Activated CD8-positive, alpha-beta memory T cell treated with anti-CD3 and anti-CD28 coated beads, Interleukin-2, amount 50 U/mL, for 4 hours (primary cell): ENCODE measurements at regions not wholly inside any gene's neighbourhood (a gene's known extent, or its start where the extent isn't known, plus 50 kb on each side); places are given as distances from the start of the nearest gene placed in this dataset.

Experiments
- DNase-seq: peaks from one replicate; pipeline ENCODE4 v3.0.0-alpha.2; 2020

DNA sequence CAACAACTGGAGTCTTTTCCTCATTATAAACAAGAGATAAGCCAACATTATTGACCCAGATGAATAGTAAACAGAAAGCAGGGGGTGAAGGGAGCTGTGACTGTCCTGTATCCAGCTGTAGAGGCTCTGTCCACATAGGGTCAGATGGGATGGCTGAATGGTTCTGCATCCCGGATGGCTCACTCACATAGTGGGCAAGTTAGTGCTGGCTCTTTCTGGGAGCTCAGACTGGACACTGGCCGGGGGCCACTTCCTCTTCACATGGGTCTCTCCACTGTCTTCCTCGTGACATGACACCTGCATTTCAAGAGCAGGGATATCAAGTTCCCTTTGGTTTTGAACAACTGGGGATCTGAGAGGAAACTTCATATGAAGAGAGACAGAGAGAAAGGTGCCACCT lies 969.6 kb upstream of the TMEM132C start:
- DNase-seq: no peak

DNA sequence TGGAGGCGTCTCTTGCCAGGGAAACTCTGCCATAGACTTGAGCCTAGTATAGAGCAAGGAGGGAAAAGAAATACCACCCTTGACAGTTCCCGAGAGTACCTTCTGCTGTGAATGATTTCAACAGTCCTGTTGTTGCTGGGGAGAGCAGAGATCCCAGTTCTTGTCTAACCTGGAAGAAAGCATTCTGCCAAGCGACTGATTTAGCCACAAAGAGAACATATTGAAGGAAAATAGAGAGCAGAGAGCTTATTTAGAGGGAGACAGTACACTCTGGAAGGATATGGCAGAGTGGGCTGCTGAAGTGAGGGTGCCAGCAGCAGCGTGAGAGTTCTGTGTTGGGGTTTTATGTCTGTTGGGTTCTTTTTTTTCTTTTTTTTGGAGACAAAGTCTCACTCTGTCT lies 966.9 kb upstream of the TMEM132C start:
- no peak for DNase-seq

DNA sequence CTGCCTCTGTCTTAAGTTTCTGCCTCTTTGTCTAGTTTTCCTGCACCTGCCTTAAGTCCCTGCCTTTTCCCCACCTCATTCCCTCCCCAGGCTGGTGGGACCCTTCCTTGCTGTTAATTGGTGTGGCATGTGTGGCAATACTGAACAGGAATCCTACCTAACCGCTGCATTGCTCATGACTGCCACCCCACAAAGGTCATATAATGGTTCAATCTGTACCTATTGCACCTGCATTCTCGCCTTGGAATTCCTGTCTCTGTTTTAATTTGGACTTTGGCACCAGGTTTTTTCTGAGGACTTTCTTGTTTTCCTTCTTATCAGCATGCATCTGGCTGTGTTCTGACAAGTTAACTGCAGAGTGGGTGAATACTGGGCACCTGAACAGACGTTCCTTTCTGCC lies 966.2 kb upstream of the TMEM132C start:
- DNase-seq: no peak

DNA sequence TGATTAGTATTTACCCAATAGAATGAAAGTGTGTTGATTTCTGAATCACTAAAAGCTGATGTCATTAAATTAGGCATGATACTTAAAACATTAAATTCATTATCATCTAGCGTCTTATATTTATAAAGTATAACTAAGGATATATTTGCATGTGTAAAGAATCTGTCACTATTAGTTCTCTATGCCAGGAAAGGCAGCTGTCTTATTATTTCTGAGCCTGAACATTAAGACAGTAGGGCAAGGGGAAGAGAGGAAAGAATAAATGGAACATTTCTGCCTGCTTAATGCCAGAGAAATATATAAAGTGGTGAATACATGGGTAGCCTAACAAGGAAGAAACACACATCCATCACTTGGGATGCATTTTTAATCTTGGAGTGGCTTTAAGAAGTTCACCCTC lies 965.1 kb upstream of the TMEM132C start:
- no peak for DNase-seq

DNA sequence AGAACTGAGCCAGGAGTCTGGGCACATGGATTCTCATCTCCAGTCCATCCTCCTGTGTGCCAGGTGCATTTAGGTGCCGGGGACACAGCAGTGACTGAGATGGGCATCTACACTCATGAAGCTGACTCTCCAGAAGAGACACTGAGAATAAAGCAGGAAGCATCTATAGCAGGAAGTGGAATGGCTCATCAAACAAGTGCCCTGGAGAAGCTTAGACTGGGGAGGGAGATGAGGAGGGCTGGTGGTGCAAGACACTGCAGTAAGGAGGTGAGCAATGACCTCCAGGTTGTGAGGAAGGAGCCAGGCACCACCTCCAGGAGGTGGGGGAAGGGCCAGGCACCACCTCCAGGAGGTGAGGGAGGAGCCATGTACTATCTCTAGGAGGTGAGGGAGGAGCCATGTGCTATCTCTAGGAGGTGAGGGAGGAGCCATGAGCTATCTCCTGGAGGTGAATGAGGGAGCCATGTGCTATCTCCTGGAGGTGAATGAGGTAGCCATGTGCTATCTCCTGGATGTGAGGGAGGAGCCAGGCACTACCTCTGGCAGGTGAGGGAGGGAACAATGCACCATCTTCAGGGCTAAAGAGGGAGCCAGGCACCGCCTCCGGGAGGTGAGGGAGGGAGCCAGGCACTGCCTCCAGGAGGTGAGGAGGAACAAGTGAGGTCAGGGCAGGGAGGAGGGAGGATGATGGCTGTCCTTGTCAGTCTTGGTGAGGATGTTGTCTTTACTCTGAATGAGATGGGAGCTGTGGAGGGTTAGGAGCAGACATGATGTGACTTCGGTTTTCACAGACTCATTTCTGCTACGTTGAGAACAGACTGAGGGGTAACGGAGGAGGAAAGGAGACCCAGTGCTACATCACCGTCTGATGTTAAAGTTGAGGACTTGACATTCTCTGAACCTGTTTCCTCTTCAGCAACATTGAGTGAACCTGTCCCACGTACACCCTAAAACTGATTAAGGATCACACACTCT lies 961.9 kb upstream of the TMEM132C start:
- no peak for DNase-seq

DNA sequence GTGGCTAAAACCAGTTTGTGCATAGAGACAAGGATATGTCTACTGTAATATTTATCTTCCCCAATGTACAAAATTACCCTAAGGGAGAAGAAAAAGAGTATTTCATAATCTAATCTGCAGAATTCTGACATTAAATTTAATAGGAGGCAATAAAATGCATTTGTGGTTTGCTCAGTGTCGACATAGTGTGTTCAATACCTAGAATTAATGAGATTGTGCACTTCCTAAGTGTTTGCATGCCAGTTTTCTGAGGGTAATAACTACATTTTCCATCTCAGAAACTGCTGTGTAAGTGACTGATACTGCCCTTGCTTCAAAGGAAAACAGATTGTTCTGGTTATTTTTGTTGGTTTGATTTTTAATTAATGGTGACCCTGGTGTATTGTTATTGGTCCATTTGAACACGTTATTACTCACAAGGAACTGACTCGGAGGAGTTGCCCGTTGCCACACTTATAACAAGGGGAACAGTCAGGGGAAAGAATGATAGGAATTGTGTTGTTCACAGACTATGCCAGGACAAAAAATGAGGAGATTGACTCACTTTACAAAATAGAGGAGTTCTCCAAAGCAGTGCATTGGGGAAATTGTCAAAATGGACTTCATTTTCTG lies 960.3 kb upstream of the TMEM132C start:
- no peak for DNase-seq

DNA sequence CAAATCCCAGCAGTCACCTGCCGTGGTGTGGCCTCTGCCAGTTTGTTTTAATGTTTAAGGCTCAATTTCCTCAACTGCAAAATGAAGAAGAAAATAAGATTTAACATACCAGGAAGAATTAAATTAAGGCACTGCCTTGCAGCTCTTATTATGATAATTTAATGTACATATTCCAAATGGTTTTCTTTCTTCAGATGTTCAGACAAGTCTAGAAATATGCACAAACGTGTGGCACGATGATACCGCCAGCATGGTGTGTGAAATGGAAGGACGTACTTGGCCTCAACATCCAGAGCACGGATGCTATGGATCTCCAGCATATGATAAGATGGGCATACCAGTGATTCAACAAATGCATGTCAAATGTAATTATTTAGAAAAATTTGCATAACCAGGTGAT lies 959.4 kb upstream of the TMEM132C start:
- DNase-seq: no peak

DNA sequence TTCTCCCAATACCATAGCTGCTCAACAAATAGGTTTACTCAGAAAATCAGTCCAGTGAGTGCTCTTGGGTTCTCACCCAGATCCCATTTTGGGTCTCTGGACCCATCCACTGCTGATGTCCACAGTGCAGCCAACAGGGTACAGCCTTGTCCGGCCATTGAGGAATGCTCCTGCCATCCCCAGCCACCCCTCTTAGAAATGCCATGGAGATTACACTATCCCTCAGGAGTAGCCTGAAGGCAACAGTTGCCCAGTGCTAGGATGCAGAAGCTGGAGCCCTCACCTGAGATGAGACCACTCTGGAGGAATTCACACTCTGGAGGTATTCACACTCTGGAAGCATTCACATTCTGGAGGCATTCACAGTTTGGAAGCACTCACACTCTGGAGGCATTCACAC lies 958.8 kb upstream of the TMEM132C start:
- no peak for DNase-seq

DNA sequence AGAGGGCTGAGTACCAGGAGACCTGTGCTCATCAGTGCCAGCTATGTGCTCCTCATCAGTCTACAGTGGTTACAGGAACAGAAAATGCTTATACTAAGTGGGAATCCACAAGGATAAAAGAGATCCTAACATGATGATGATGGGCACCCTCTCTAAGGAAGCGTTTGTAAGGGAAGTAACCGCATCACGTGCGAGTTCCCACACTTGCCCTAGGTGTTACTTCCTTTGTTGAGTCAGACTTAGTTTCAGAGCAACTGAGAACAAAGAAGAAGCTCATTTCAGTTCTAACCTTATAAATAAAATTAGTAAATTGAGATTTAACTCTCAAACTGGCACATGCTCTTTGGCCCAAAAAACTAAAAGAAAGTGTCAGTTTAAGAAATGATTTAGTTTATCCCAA lies 956.4 kb upstream of the TMEM132C start:
- DNase-seq: no peak

DNA sequence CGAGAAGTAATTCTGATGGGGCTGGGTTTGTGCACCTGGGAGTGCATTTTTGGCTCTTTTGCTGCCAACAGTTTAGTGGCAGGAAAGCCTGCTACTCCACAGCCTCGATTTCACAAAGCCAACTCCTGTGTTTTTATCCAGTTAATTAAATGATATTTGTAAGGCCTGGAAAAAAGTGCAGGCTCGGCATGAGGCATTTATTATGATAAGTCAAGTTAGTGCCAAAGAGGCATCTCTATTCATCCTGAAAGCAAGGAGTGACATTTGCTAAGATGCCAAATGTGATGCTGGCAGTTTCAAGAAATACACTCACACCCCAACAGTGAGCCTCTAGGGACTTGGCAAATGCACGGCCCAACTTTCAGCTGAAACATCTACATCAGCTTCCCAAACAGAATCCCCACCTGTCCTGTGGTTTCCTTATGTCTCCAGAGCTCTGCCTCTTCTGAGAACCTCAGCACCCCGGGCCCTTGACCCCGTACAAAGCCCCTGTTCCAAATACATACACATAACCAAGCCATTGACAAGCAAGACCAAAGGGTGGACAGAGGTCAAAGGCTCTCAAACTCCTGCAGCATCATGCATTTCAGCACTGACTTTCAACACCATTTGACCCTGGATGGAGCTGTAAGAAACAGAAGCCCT lies 955.1 kb upstream of the TMEM132C start:
- no peak for DNase-seq

DNA sequence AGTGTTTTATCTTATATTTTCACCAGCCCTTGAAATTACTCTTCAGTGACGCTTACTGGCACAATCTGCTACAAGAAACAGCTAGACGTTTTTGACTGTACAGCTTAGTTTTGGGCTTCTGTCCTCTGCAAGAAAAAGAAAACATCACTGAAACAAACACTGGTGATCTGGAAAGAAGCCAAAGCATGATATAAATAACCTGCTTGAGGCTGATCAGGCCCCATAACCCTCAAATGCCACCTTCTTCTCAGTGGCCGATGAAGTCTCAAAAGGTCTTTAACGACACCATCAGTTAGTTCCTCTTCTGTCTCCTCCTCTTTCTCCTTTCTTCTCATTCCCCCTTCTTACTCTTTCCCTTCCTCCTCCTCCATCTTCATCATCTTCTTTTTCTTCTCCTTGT lies 942.3 kb upstream of the TMEM132C start:
- DNase-seq: no peak

DNA sequence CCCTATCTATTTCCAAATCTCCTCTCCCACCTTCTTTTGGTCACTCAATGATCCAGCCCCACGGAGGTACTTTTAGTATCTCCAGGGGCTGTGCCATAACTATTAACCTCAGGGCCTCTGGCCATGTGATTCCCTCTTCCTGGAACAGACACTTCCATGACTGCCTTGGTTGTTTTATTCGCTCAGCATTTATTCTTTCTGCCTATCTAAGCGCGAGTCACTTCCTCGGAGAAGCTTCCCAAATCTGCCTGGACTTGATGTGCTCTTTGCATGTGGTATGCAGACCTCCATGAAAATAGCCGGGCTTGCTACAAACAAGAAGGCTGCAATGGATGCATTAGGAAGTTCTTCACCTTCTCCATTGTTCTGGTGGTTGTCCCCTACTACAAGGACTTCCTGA lies 939.0 kb upstream of the TMEM132C start:
- DNase-seq: no peak

DNA sequence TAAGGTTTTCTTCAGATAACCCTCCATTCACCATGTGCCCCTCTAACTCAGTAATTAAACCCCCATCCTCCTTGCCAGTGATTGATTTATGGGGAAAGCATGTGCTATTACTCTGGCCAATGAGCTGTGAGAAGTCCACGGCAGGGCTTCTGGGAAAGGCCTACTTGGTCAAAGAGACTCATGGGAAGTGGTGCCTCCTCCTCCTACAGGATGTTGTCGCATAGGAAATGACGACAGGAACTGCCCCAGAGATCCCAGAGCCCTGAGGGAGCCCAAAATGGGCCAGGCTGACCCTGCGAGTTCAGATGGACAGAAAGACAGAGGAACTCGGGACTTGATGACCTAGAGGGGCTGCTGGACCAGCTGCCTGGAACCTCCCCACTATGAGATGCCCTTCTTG lies 938.1 kb upstream of the TMEM132C start:
- no peak for DNase-seq

DNA sequence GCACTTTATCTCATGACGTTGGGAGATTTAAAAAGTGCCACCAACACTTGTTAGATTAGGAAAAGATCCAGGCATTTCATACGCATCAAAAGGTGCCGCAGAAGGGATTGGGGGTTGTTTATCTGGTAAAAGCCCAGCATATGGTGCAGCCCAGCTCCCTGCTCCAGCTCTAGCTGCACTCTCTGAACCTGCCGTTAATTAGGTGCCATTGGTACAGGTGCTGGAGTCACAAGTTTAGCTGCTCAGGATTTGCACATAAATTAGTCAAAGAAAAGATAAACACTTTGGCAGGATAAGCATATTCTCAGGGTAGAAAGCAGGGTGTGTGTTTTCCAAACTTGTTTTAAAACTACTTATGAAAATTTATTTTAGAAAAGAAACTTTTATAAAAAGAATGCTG lies 932.6 kb upstream of the TMEM132C start:
- no peak for DNase-seq

DNA sequence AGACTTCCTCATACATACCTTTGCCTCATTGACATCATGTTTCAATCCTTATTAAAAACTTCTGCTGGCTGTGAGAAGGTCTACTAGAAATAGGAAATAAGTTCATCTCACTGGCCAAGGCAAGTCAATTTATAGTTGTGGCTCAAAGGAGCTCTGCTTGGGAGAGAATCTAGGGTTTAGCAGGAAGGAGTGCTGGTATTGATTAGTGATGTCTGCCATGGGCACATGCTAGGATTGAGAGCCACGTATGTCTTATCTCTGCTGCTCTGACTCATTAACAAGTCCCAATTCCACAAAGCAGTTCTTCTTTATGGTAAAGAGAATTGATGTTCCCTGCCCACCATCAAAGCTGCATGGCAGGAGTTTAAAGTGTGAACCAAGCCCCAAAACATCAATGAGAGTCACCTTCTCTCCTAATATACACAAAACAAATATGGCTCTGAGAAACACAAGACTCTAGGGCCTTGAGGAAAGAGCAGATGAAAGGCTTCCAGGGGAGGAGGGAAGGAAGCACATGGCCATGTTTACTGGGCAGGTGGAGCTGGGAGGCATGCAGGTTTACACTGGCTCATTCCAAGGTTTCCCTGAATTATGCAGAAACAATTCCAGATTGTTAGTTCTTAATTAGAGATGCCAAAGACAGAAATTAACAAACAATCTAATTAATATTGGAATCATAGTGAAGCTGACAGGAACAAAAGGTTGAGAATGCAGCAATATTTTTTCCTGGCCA lies 931.9 kb upstream of the TMEM132C start:
- DNase-seq: no peak

DNA sequence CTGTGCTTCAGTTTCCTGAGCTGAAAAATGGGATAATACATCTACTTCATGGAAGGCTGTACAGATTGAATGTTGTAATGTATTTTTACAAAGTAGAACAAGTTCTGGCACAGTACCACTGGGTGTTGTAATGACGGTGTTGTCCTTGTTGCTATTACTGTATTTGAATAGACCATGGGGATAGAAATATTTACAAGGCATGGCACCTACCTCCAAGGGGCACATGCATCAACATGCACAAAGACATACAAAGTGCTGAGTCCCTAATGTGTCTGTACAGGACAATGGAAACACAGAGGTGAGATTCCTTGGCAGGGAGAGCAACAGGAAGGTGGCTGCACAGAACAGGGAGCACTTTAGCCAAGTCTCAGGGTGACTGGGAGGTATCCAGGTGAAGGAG lies 930.6 kb upstream of the TMEM132C start:
- DNase-seq: no peak

DNA sequence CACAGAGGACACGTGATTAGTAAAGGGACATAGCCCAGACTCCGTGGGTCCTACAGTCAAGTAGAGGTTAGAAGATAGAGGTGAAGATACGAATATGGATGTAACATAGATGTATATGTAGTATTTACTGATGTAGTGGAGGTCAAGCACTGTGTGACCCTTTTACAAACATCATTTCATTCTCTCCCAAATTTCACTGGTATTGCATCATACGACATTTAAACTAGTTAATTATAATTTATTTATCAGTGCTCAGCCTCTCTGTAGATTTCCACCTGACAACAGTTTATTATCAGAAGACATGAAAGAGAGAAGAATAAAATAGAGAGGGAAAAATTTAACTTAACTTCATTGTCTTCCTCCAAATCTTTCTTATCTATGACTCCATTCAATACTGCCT lies 927.9 kb upstream of the TMEM132C start:
- no peak for DNase-seq

DNA sequence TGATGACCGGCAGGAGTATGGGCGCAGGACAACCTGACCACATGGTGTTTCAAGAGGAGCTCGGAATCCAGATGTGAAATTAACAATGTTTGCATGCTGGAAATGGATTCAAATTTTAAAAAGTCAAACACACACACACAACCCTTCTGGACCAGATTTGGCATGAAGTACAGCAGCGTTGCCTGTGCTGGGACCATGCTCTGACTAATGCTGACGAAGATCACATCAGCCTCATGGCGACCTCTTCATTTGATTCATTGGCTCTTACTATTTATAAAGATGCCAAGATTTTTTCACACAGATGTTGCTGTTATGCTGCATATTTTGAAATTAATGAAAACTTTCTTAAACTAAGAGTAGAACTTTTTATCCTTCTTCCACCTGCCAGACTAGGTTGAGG lies 926.6 kb upstream of the TMEM132C start:
- DNase-seq: no peak

DNA sequence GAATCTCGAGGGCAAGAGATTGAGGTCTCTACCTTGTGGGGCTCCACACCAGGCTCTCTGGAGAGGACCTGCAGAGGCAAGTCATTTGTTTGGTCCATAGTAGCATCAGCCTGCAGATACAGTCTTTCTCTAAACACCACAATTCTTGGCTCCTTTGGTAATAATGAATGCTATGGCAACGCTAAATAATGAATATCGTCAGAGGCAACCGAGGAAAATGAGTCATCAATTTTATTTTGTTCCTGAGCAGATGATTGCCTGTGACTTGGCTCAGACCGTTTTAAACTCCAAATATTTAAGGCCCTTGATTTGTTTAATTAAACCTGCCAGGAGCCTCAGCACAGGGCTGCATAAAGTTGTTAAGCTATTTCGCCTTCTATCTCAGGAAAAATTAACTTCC lies 924.1 kb upstream of the TMEM132C start:
- no peak for DNase-seq

DNA sequence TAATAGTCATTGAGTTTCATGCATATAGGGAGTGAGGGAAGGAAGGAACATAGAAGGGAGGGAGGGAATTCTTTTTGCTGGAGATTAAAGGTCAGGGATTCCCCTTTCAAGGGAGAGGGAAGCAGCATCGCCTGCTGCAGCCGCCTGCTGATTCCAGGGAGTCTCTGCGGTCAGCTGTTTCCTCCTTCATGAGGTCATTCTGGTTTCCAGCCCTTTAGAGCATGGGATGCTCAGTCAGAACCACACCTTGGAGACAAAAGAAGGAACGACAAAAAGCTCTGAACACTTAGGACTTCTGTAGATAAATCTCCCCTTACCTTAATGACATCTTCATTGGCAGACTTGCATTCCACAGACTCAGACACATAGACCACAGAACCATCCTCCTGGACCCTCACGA lies 923.0 kb upstream of the TMEM132C start:
- DNase-seq: no peak

DNA sequence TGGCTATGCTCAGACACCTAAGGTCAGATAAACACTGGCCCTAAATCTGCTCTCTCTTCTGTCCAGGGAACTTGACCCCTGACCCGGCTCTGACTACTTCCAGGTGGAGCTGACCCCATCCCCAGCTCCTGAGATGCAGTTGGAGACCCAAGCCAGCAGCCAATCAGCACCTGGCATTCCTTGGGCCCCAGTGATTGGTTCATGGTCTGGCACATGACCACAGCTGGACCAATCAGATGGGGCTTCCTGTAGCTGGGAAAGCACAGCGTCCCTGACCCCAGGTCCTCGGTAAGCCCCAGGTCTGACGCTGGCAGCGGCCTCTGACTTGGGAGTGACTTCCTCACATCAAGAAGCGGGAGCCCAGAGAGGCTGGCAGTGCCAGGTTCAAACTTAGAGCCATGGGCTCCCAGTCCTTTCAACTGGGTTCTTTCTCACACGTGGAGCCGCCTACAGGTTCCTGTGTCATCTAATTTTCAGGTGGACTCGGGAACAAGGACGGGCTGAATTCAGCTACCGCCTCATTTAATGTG lies 915.4 kb upstream of the TMEM132C start:
- DNase-seq: no peak

DNA sequence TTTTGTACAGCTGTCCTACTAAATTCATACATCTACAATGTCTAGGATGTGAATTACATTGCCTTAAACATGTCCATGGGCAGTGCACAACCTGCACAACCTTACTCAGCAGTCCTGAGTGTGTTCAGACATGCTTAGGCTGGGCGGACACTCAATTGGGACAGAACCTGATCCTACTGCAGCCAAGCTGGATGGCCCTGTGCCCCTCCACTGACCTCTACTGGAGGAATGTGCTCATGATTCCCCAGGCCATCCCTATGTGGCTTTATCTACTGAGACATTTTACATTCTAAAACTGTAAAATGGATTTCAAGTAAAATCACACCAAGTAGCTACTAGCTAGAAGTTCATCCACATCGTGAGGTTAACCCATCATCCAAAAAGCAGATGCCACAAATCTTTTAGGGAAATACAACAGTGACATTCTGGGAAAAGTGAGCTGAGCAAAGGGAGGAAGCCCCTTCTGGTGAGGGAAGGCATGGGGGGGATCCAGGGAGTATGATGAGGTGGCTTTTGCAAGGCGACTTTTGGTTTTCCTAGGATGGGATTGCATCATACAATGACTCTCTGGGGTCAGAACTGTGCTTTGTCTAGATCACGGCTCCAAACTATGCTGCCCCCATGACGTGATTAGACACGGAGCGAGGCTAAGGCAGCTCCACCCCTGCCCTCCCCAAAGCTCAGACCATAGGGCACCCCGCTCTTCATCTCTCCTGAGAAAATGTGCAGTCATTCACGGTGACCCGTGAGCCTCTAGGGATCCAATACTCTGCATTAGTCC lies 911.7 kb upstream of the TMEM132C start:
- DNase-seq: no peak
